Right atrium auricular region (tissue), 2 donors: ENCODE measurements at regions not wholly inside any gene's neighbourhood (a gene's known extent, or its start where the extent isn't known, plus 50 kb on each side); places are given as distances from the start of the nearest gene placed in this dataset.

Source experiments
- DNase-seq: peaks from one replicate; pipeline ENCODE4 v3.0.0-alpha.2; 2019; ENCODE audit warnings: low spot score
- H3K27ac ChIP-seq, 2 donors: fragments of 200-600 bp; sonication (generic); 1 replicate in 1 of 2; 2 replicates in 1 of 2; pipeline ENCODE4 v1.5.1; 2016 to 2019
- H3K27me3 ChIP-seq, 2 donors: fragments of 200-600 bp; sonication (generic); one replicate each; pipeline versions ENCODE4 v1.5.1 to v1.6.0; 2017 to 2019
- H3K36me3 ChIP-seq: fragments of 200-600 bp; sonication (generic); one replicate; pipeline ENCODE4 v1.5.1; 2016
- H3K4me1 ChIP-seq, 2 donors: fragments of 200-600 bp; sonication (generic); one replicate each; pipeline versions ENCODE4 v1.5.1 to v1.6.0; 2017 to 2019
- H3K4me3 ChIP-seq, 2 donors: fragments of 200-600 bp; sonication (generic); 1 replicate in 1 of 2; 2 replicates in 1 of 2; pipeline ENCODE4 v1.5.1; 2017 to 2019; ENCODE audit warnings: mild to moderate bottlenecking in 1 of 2, moderate library complexity in 1 of 2
- H3K9me3 ChIP-seq, 2 donors: fragments of 200-600 bp; sonication (generic); one replicate each; pipeline ENCODE4 v1.5.1; 2019
- CTCF ChIP-seq, 2 donors: fragments of 200-600 bp; sonication (generic); IDR thresholded peaks; one replicate each; pipeline ENCODE4 v1.5.1; 2019; ENCODE audit warnings: antibody characterized with exemption in 2 of 2

GRCh38 chr2:120515759-120516678, 170.1 kb downstream of the INHBB start:
- no peak for TF ChIP-seq CTCF (IDR thresholded peaks at IDR 0.05)

GRCh38 chr2:120516679-120517314, 170.9 kb downstream of the INHBB start:
- no peaks in the 10 kb centered on the region for H3K36me3 ChIP-seq

More at GRCh38 chr2:120515759-120516678, 170.1 kb downstream of the INHBB start:
- Histone ChIP-seq H3K27me3 (no peaks in the 10 kb centered on the region), H3K27ac (no peak overlapping the region), H3K4me1 (no peaks in the 10 kb centered on the region), H3K9me3 (no peaks in the 10 kb centered on the region), H3K36me3 (no peaks in the 10 kb centered on the region), H3K4me3 (no peak overlapping the region)
- no peak for DNase-seq

GRCh38 chr2:120517751-120518469, 172.0 kb downstream of the INHBB start:
- H3K9me3 ChIP-seq = no peaks in the 10 kb centered on the region
- no peaks in the 10 kb centered on the region for H3K36me3 ChIP-seq
- no peak for TF ChIP-seq CTCF (IDR thresholded peaks at IDR 0.05)
- H3K27me3 ChIP-seq = no peaks in the 10 kb centered on the region
- no peak overlapping the region for H3K27ac ChIP-seq
- DNase-seq = no peak
- no peak overlapping the region for H3K4me3 ChIP-seq
- peaks cover 0 to 15% of the 10 kb centered on the region in 2 donors for H3K4me1 ChIP-seq

More at GRCh38 chr2:120516679-120517314, 170.9 kb downstream of the INHBB start:
- DNase-seq = no peak
- TF ChIP-seq CTCF (IDR thresholded peaks at IDR 0.05) = no peak
- Histone ChIP-seq H3K27me3 (no peaks in the 10 kb centered on the region), H3K9me3 (no peaks in the 10 kb centered on the region), H3K4me3 (no peak overlapping the region), H3K27ac (no peak overlapping the region), H3K4me1 (peaks cover 0 to 3% of the 10 kb centered on the region in 2 donors)

- Histone ChIP-seq H3K4me3 (no peak overlapping the region), H3K4me1 (peaks cover 0 to 16% of the 10 kb centered on the region in 2 donors), H3K36me3 (no peaks in the 10 kb centered on the region), H3K27me3 (no peaks in the 10 kb centered on the region), H3K27ac (no peak overlapping the region), H3K9me3 (no peaks in the 10 kb centered on the region)
- TF ChIP-seq CTCF (IDR thresholded peaks at IDR 0.05) = no peak
- DNase-seq = no peak
Observed at GRCh38 chr2:120518819-120519218, 172.9 kb downstream of the INHBB start.

- H3K4me1 ChIP-seq = peaks cover 0 to 16% of the 10 kb centered on the region in 2 donors
- H3K27me3 ChIP-seq = no peaks in the 10 kb centered on the region
- H3K4me3 ChIP-seq = no peak overlapping the region
- H3K27ac ChIP-seq = no peak overlapping the region
- no peaks in the 10 kb centered on the region for H3K9me3 ChIP-seq
- no peaks in the 10 kb centered on the region for H3K36me3 ChIP-seq
- no peak for DNase-seq
- no peak for TF ChIP-seq CTCF (IDR thresholded peaks at IDR 0.05)
Observed at GRCh38 chr2:120519469-120519868, 173.5 kb downstream of the INHBB start.
